ENCODE measurements at regions not wholly inside any gene's neighbourhood (a gene's known extent, or its start where the extent isn't known, plus 50 kb on each side); places are given as distances from the start of the nearest gene placed in this dataset.

DNA sequence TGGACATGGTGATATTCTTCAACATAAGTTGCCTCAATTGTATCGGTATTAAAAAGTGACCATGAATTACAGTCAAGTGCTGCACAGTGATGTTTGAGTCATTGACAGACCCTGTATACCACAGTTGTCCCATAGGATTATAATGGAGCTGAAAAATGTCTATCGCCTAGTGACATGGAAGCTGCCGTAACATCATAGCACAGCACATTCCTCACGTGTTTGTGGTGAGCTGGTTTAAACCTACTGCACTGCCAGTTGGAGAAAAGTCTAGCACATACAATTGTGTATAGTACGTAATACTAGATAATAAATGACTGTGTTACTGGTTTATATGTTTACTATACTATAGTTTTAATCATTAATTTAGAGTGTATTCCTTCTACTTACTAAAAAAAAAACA, 150.2 kb downstream of the CDH26 start:
- Histone ChIP-seq H2AFZ (ENCODE audit: low read length, unreplicated experiment) (no peak overlapping the region), H3K27me3 (ENCODE audit: insufficient read depth, low read length) (no peaks in the 10 kb centered on the region), H3K79me2 (ENCODE audit: control insufficient read depth, insufficient read depth, low read length, unreplicated experiment) (no peaks in the 10 kb centered on the region), H3K4me3 (ENCODE audit: low read depth, low read length) (no peak overlapping the region), H3K27ac (ENCODE audit: low read depth, low read length) (no peak overlapping the region), H3K4me1 (ENCODE audit: control insufficient read depth, insufficient read depth, low read length, unreplicated experiment) (no peaks in the 10 kb centered on the region), H3K36me3 (ENCODE audit: insufficient read depth, low read length) (no peaks in the 10 kb centered on the region)

DNA sequence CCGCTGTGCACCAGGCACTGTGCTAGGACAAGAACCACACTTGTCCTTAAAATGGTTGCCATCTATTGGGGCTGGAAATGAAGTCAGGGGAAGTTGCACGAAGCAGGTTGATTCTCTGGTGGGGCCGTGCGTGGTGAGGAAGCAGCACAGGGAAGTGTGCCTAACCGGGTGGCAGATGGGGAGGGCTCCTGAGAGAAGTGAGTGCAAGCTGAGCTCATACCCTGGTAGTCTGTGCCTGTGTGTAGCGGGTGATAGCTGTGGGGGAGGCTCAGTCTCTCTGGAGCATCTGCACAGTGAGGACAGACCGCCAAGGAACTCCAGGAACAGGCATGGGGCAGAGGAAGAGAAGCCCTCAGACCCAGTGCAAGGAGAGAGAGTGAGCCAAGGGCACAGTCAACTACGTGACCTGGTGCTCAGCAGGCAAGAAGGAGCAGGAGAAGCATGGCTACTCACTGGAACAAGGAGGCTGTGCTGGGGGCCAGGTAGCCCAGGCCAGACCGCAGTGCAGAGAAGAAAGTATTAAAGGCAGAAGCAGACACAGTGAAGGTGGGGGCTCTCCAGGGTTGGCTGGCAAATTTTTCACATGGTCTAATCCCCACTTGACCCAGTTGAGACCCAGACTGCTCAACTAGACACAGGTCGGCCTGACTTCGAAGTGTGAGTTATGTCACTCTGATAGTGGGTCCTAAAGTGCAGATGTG, 155.0 kb downstream of the CDH26 start:
- H3K36me3 ChIP-seq (ENCODE audit: insufficient read depth, low read length): no peaks in the 10 kb centered on the region
- no peak overlapping the region for H3K27ac ChIP-seq (ENCODE audit: low read depth, low read length)
- H3K4me1 ChIP-seq (ENCODE audit: control insufficient read depth, insufficient read depth, low read length, unreplicated experiment): no peaks in the 10 kb centered on the region
- no peak overlapping the region for H3K4me3 ChIP-seq (ENCODE audit: low read depth, low read length)
- no peaks in the 10 kb centered on the region for H3K79me2 ChIP-seq (ENCODE audit: control insufficient read depth, insufficient read depth, low read length, unreplicated experiment)
- H2AFZ ChIP-seq (ENCODE audit: low read length, unreplicated experiment): no peak overlapping the region
- peaks cover 15% of the 10 kb centered on the region for H3K27me3 ChIP-seq (ENCODE audit: insufficient read depth, low read length)

DNA sequence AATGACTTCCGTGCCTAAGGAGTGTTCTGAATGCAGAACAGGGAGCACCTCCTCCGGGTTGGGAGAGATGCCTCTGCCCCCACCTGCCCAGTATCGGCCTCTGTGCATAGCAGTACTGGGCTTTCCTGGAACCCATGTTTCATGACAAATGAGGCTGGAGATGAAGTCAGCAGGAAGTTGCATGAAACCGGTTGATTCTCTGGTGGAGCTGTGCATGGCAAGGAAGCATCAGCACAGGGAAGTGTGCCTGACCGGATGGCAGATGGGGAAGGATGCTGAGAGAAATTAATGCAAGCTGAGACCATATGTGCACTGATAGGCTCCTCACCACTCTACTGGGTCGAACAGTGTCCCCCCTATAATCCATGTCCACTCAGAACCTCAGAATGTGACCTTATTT, 155.5 kb downstream of the CDH26 start:
- H3K36me3 ChIP-seq (ENCODE audit: insufficient read depth, low read length): no peaks in the 10 kb centered on the region
- no peak overlapping the region for H3K4me3 ChIP-seq (ENCODE audit: low read depth, low read length)
- peaks cover 18% of the 10 kb centered on the region for H3K27me3 ChIP-seq (ENCODE audit: insufficient read depth, low read length)
- H3K4me1 ChIP-seq (ENCODE audit: control insufficient read depth, insufficient read depth, low read length, unreplicated experiment): no peaks in the 10 kb centered on the region
- no peak overlapping the region for H2AFZ ChIP-seq (ENCODE audit: low read length, unreplicated experiment)
- H3K27ac ChIP-seq (ENCODE audit: low read depth, low read length): no peak overlapping the region
- no peaks in the 10 kb centered on the region for H3K79me2 ChIP-seq (ENCODE audit: control insufficient read depth, insufficient read depth, low read length, unreplicated experiment)

DNA sequence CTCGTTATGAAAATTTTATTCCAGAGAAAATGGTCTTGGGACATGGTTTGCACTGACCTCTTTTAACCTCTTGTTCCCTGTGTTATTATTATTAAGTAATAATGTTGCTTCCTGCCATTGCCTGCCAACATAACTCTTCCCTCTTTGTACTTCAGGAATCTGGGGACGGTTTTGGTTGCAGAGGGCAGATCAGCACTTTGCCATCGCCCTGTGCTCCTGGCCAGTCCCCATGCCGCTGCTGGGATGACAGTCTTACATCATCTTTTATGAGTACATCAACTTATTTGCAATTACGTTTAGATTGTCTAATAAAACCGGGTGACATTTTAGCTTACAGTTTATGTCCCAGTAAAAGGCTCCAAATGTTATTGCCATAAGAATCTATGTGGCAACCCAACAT, 157.2 kb downstream of the CDH26 start:
- Histone ChIP-seq H3K27me3 (ENCODE audit: insufficient read depth, low read length) (peaks cover 24% of the 10 kb centered on the region), H3K4me3 (ENCODE audit: low read depth, low read length) (no peak overlapping the region), H3K36me3 (ENCODE audit: insufficient read depth, low read length) (no peaks in the 10 kb centered on the region), H3K27ac (ENCODE audit: low read depth, low read length) (no peak overlapping the region), H3K4me1 (ENCODE audit: control insufficient read depth, insufficient read depth, low read length, unreplicated experiment) (no peaks in the 10 kb centered on the region), H3K79me2 (ENCODE audit: control insufficient read depth, insufficient read depth, low read length, unreplicated experiment) (no peaks in the 10 kb centered on the region), H2AFZ (ENCODE audit: low read length, unreplicated experiment) (no peak overlapping the region)

DNA sequence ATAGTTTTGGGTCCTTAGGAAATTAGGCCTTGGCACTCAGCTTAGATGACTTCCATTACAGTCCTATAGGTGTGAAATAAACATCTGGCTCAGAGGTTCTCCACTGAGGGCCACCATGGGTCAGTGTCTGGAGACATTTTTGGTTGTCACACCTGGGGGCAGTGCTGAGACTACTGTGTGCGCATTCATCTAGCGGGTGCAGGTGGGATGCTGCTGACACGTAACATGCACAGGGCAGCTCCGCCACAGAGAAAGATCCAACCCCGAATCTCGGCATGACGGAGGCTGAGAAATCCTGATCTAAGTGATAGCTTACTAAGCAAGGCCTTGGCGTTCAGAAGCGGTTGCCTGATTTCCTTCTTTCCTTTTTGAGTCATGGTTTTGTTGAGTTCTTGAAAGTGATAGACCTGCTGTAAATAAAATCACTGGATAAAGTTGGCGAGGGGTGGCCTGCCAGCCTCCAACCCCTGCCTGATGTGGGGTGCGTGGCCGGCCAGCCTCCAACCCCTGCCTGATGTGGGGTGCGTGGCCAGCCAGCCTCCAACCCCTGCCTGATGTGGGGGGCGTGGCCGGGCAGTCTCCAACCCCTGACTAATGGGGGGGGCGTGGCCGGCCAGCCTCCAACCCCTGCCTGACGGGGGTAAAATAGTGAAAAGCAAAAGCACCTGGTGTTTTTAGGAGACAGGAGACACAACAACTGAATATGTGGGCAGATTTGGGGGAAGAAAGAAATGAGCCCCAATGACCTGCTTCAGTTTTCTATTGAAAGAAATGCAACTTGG, 158.1 kb downstream of the CDH26 start:
- no peak overlapping the region for H3K4me3 ChIP-seq (ENCODE audit: low read depth, low read length)
- H3K27me3 ChIP-seq (ENCODE audit: insufficient read depth, low read length): peaks cover 24% of the 10 kb centered on the region
- no peaks in the 10 kb centered on the region for H3K36me3 ChIP-seq (ENCODE audit: insufficient read depth, low read length)
- H2AFZ ChIP-seq (ENCODE audit: low read length, unreplicated experiment): no peak overlapping the region
- no peaks in the 10 kb centered on the region for H3K4me1 ChIP-seq (ENCODE audit: control insufficient read depth, insufficient read depth, low read length, unreplicated experiment)
- H3K79me2 ChIP-seq (ENCODE audit: control insufficient read depth, insufficient read depth, low read length, unreplicated experiment): no peaks in the 10 kb centered on the region
- H3K27ac ChIP-seq (ENCODE audit: low read depth, low read length): no peak overlapping the region

DNA sequence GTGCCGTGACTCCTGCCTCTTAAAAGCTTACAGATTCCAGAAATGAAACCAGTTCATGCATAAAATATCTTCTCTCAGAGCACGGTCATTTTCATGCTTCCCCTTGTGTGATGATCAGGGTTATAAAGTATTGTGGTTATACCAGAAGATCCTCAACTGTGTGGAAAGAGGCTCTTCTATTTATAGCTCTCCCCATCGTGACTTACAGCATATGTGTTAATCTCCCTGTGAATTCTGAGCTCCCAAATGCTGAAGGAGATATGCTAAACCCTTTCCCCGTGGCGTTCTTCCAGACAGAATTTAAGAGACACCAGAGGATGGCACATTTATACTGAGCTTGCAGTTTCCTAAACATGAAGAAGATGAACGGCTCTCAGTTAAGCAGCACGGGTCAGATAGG, 158.8 kb downstream of the CDH26 start:
- no peak overlapping the region for H3K27ac ChIP-seq (ENCODE audit: low read depth, low read length)
- H3K4me1 ChIP-seq (ENCODE audit: control insufficient read depth, insufficient read depth, low read length, unreplicated experiment): no peaks in the 10 kb centered on the region
- no peak overlapping the region for H2AFZ ChIP-seq (ENCODE audit: low read length, unreplicated experiment)

DNA sequence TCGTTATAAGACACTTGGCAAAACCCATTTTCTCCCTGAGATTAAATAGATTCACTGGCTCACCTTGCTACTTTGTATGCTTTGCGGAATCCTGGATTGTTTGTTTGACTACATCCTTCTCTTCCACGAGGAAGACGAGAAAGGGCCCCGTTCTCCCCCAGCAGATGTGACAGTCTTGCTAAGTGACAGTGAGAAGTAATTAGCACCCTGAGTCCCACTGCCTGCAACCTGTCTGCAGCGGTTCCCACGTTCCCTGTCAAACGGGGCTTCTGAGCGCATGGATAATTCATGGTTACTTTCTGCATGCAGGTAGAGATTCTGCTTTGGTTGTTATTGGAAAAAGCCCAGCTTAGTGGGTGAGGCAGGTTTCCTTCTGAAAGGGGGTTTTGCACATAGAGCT, 163.7 kb downstream of the CDH26 start:
- Histone ChIP-seq H3K79me2 (ENCODE audit: control insufficient read depth, insufficient read depth, low read length, unreplicated experiment) (no peaks in the 10 kb centered on the region), H3K4me3 (ENCODE audit: low read depth, low read length) (no peak overlapping the region), H3K4me1 (ENCODE audit: control insufficient read depth, insufficient read depth, low read length, unreplicated experiment) (no peaks in the 10 kb centered on the region), H3K27me3 (ENCODE audit: insufficient read depth, low read length) (peaks cover 29% of the 10 kb centered on the region), H3K27ac (ENCODE audit: low read depth, low read length) (no peak overlapping the region), H2AFZ (ENCODE audit: low read length, unreplicated experiment) (no peak overlapping the region), H3K36me3 (ENCODE audit: insufficient read depth, low read length) (no peaks in the 10 kb centered on the region)

More for the DNA sequence above, 158.8 kb downstream of the CDH26 start:
- Histone ChIP-seq H3K4me3 (ENCODE audit: low read depth, low read length) (no peak overlapping the region), H3K79me2 (ENCODE audit: control insufficient read depth, insufficient read depth, low read length, unreplicated experiment) (no peaks in the 10 kb centered on the region), H3K27me3 (ENCODE audit: insufficient read depth, low read length) (peaks cover 26% of the 10 kb centered on the region), H3K36me3 (ENCODE audit: insufficient read depth, low read length) (no peaks in the 10 kb centered on the region)

DNA sequence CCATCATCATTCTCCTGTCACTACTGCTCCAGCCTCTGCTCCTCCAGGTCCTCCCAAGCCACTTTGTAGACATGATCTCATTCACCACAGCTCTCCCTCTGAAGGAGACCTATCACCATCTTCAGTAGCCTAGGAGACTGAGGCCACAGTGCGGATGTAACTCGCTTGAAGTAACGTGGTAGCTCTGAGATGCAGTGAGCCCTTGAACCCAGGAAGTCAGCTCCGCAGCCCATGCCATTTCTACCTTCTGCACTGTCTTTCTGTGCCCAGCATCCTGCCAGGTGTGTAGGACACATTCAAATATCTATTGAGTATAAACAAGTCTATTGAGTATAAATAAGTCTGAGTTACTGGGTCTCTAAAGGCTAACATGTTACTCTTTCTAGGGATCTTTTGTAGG, 164.4 kb downstream of the CDH26 start:
- Histone ChIP-seq H2AFZ (ENCODE audit: low read length, unreplicated experiment) (no peak overlapping the region), H3K79me2 (ENCODE audit: control insufficient read depth, insufficient read depth, low read length, unreplicated experiment) (no peaks in the 10 kb centered on the region), H3K4me1 (ENCODE audit: control insufficient read depth, insufficient read depth, low read length, unreplicated experiment) (no peaks in the 10 kb centered on the region), H3K36me3 (ENCODE audit: insufficient read depth, low read length) (no peaks in the 10 kb centered on the region), H3K27me3 (ENCODE audit: insufficient read depth, low read length) (peaks cover 21% of the 10 kb centered on the region), H3K27ac (ENCODE audit: low read depth, low read length) (no peak overlapping the region), H3K4me3 (ENCODE audit: low read depth, low read length) (no peak overlapping the region)

DNA sequence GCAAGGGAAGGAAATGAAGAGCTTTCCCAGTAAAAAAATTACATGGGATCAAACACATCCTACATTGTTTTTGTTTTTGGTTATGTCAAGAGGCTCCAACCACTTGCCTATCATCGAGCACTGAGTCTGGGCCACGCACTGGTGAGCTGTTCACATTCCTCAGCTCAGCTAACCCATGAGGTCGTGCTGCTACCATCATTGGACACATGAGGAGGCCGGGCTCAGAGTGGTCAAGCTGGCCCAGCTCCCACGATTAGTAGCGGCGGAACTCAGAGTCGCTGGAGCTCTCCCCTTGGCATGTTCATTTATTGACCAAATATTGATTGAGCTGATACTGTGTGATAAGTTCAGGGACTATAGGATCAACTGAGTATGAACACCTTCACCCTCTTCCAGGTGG, 164.9 kb downstream of the CDH26 start:
- Histone ChIP-seq H3K79me2 (ENCODE audit: control insufficient read depth, insufficient read depth, low read length, unreplicated experiment) (no peaks in the 10 kb centered on the region), H3K4me1 (ENCODE audit: control insufficient read depth, insufficient read depth, low read length, unreplicated experiment) (no peaks in the 10 kb centered on the region), H3K4me3 (ENCODE audit: low read depth, low read length) (no peak overlapping the region), H3K27ac (ENCODE audit: low read depth, low read length) (no peak overlapping the region), H2AFZ (ENCODE audit: low read length, unreplicated experiment) (no peak overlapping the region), H3K27me3 (ENCODE audit: insufficient read depth, low read length) (peaks cover 19% of the 10 kb centered on the region), H3K36me3 (ENCODE audit: insufficient read depth, low read length) (no peaks in the 10 kb centered on the region)

DNA sequence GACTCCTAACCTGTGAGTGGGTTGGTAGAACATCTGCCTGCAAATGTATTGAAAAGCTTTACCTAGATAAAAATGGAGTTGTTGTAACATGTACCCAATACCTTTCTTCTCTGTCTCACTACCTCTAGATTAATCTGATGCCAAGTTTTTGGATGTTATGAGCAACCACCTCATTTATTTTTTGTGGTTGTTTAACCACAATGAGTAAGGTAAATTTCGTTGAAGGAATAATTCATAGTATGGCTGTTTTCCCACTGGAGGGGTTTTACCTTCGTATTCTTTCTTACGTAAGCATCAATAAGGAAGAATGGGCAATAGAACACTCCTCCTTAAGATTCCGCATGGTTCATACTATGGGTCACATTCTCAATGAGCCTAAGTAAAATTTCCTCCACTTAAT, 165.4 kb downstream of the CDH26 start:
- Histone ChIP-seq H3K4me3 (ENCODE audit: low read depth, low read length) (no peak overlapping the region), H3K36me3 (ENCODE audit: insufficient read depth, low read length) (no peaks in the 10 kb centered on the region), H3K27me3 (ENCODE audit: insufficient read depth, low read length) (peaks cover 17% of the 10 kb centered on the region), H2AFZ (ENCODE audit: low read length, unreplicated experiment) (no peak overlapping the region), H3K4me1 (ENCODE audit: control insufficient read depth, insufficient read depth, low read length, unreplicated experiment) (no peaks in the 10 kb centered on the region), H3K79me2 (ENCODE audit: control insufficient read depth, insufficient read depth, low read length, unreplicated experiment) (no peaks in the 10 kb centered on the region), H3K27ac (ENCODE audit: low read depth, low read length) (no peak overlapping the region)

DNA sequence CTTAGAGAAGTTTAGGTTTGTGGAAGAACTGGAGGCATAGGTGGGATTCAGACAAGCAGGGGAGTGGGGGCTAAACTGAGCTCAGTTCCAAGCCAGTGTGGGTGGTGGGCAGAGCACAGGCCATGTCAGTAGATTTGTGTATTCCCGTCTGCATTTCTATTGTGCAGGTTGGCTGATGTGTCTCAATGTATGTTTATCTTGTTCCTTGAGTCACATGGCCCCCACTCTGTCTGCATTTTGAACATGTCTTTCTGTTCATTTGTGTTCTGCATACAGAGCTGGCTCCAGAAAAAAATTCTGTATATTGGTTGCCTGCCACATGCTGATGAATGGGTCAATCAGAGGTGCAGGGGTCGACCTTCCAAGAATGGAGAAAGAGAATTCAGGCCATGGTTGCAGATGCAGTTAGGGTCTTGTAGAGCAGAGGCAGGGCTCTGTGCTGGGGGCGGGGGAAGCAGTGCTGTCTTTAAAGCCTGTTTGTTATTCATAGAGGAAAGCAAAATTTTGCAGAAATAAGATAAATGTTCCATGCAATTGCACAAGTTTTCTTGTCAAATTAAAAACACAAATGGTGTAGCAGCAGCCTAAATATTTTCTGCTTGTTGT, 166.7 kb downstream of the CDH26 start:
- Histone ChIP-seq H2AFZ (ENCODE audit: low read length, unreplicated experiment) (no peak overlapping the region), H3K27ac (ENCODE audit: low read depth, low read length) (no peak overlapping the region), H3K4me1 (ENCODE audit: control insufficient read depth, insufficient read depth, low read length, unreplicated experiment) (no peaks in the 10 kb centered on the region), H3K4me3 (ENCODE audit: low read depth, low read length) (no peak overlapping the region), H3K27me3 (ENCODE audit: insufficient read depth, low read length) (peaks cover 9% of the 10 kb centered on the region; the same call in 1 of the 2 replicates), H3K79me2 (ENCODE audit: control insufficient read depth, insufficient read depth, low read length, unreplicated experiment) (no peaks in the 10 kb centered on the region), H3K36me3 (ENCODE audit: insufficient read depth, low read length) (no peaks in the 10 kb centered on the region)

All from ACC112 (cell line).